Erythroblast (primary cell): ENCODE measurements at regions not wholly inside any gene's neighbourhood (a gene's known extent, or its start where the extent isn't known, plus 50 kb on each side); places are given as distances from the start of the nearest gene placed in this dataset.

ENCODE experiments used
- GATA1 ChIP-seq: IDR thresholded peaks from 2 replicates; pipeline ENCODE4 v1.6.1; 2011; ENCODE audit warnings: low read depth, mild to moderate bottlenecking, control low read depth, low read length, moderate library complexity
- POLR2A ChIP-seq: IDR thresholded peaks from 2 replicates; pipeline ENCODE4 v1.6.1; 2011; ENCODE audit warnings: mild to moderate bottlenecking, low read length

- TF ChIP-seq POLR2A (no peak), GATA1 (no peak)
These were observed 237.4 kb upstream of the HS6ST1 start for GRCh38 chr2:128556089-128556488.
